ENCODE measurements at regions not wholly inside any gene's neighbourhood (a gene's known extent, or its start where the extent isn't known, plus 50 kb on each side); places are given as distances from the start of the nearest gene placed in this dataset.

GRCh38 chr6:85865420-85866369 is 223.0 kb upstream of the SYNCRIP start:
- no peak for TF ChIP-seq EZH2phosphoT487 (IDR thresholded peaks at IDR 0.05; ENCODE audit: borderline replicate concordance, low read depth, low read length)
- TF ChIP-seq CTCF (conservative IDR thresholded peaks at IDR 0.05; ENCODE audit: low read length) = no peak

Measured in OCI-LY7 (cell line).